NCI-H1092 (cell line): ENCODE measurements at regions not wholly inside any gene's neighbourhood (a gene's known extent, or its start where the extent isn't known, plus 50 kb on each side); places are given as distances from the start of the nearest gene placed in this dataset.
"Not testable (repeated sequence)": the region's sequence is repeated elsewhere in the genome, so short reads cannot be mapped to it uniquely, and the experiment has no call there.

Experiments used
- DNase-seq: peaks from one replicate; lab custom pipeline; 2025; lab: John Stamatoyannopoulos, UW

DNA sequence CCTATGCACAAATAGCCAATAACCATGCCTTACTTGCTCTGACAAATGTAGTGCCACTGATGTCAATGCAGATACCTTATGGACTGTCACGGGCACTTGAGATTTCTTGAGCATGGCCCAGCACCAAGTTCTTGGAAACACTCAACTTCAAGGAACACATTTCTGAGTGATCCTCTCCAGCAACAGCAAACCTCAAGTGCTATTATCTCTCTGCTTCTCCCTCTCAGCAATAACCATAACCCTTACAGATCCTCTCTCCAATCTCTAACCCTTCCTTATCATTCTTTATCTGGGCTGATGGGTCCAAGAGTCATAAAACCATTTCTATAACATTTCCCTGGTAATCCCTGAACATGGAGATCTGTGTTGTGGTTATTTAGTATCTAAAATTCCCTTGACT, 266.9 kb upstream of the STXBP5 start:
- DNase-seq = no peak

DNA sequence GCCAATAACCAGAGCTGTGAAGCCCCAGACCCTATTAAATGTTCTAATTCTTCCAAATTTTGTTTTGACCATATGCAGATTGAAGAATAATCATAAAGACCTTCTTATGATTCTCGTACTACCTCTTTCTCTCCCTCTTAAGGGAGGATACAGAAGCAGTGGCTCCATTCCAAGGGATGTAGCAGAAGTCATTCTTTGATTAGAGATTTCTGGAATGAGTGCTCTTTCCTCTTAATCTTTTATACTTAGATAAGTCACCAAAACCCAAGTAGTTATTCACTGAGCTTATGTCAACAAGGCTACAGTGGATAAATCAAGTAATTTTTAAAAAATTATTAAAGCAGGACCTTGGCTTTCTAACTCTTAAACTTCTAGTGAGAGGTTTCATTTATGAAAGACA, 266.0 kb upstream of the STXBP5 start:
- no peak for DNase-seq

- DNase-seq = not testable (repeated sequence)
Observed at GRCh38 chr6:146939456-146939855, 264.8 kb upstream of the STXBP5 start.

DNA sequence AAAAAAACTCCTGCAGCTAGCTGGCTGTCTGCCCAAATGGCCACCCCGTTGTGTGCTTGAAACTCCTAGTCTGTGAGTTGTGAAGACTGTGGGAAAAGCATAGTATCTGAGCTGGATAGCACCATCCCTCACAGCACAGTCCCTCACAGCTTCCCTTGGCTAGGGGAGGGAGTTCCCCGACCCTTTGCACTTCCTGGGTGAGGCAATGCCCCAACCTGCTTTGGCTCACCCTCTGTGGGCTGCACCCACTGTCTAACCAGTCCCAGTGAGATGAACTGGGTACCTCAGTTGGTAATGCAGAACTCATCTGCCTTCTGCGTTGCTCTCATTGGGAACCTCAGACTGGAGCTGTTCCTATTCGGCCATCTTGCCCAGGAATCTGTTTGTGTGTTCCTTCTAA, 260.6 kb upstream of the STXBP5 start:
- no peak for DNase-seq

DNA sequence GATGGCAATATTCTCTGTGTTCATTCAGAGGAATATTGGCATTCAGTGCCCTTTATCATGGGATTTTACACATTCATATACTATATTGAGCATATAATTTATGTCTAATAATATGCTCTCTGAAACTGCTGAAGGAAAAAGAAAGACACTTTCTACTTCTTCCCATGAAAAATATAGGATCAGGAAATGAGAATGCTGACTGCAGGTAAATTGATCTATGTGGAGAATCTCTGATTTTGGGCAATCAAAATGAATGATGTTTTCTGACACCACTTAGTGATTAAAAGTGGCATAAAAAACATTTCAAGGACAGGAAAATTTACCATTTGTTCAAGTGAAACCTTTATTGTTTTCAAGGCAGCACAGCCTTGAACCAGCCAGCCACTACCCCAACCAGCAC, 260.1 kb upstream of the STXBP5 start:
- no peak for DNase-seq

DNA sequence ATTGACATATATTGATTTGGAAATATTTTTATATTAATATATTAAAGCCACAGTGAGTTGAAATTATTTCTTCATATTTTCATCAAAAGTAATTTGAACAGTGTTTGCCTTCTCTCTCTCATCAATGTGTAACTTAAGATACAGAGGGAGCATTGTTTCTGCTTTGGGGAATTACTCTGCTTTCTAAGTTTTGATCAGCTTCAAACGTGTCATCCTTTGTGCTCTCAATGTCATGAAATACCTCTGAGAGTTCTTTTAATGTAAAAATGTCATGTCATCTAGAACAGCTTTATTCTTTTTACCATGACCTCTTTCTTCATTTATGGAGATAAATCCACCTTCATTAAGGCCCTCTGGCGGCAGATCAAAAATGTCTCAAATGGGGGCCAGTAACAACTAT, 259.4 kb upstream of the STXBP5 start:
- DNase-seq = no peak

- DNase-seq = no peak
Observed at GRCh38 chr6:146946559-146946958, 257.7 kb upstream of the STXBP5 start.

DNA sequence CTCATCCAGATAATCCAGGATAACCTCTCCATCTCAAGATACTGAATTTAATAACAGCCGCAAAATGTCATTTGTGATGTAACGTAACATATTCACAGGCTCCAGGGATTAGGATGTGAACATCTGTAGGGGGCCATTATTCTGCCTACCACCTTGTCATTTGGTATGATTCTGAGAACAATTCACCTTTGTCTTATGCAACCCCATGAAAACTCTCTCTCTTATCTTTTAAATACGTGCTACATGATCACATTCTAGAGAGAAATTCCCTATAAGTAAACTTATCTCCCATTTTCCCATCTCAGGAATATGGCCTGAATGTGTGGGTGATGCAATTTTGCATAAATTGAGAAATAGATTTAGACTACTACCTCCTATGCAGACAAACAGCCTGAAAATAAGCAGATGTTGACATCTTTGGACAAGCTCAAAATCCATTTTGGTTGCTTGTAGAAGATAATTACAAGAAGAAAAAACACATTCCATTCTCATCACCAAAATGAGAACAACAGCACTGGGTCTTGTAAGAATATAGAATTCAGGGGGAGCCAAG, 255.4 kb upstream of the STXBP5 start:
- no peak for DNase-seq

- no peak for DNase-seq
Observed at GRCh38 chr6:146949425-146949824, 254.8 kb upstream of the STXBP5 start.

DNA sequence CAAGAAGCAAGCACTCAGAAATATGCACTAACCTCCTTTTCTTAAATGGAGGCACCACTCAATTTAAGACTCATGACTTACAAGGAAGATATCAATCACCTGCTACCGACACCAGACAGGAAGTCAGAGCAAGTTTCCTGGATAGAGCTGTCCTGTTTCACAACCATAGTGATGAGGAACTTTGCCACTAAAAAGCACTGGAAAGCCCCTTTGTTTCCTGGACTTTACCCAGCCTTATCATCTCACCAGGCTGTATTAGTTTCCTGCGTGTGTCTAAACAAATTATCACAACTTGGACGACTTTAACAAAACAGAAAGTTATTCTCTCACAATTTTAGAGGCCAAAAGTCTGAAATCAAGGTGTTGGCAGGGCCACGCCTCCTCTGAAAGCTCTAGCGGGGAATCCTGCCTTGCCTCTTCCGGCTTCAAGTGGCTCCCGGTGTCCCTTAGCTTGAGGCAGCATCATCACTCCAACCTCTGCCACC, 253.8 kb upstream of the STXBP5 start:
- DNase-seq = no peak

DNA sequence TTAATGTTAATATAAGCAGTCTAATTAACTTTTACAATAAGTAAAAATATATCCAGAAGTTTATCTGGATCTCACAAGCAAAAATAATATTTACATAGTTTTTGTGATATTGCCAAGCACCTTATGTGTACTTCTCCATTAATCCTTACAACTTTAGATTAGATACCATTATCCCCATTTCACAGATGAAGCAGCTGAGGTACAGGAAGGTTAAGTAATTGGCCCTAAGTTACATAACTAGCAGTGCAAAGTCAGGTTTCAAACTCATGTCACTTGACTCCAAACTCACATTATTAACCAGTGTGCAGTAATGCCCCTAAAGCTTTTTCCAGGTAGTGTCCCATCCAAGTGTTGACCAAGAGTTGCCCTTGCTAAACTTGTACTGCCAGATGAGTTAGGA, 248.6 kb upstream of the STXBP5 start:
- DNase-seq = no peak

- DNase-seq = no peak
Observed at GRCh38 chr6:146957181-146958093, 246.8 kb upstream of the STXBP5 start.

GRCh38 chr6:146961831-146962230, 242.4 kb upstream of the STXBP5 start:
- DNase-seq = no peak

DNA sequence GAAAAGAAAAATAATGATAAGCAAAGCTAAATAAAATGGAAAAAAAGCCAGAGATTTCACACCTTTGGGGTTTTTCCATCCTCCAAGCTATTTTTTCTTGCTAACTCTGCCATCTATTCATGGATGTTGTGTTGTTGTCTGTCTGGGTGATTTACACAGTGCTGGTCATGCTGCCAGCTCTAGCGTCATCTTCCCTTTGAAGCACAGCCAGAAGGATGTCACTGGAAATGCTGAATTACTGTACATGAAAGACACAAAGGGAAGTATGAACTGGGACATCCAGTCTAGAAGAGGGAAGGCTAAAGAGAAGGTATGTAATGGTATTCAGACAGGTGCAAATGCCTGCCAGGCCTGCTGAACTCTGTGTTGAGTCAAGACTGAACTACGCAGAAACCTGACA, 241.9 kb upstream of the STXBP5 start:
- DNase-seq = no peak

GRCh38 chr6:146965110-146965689, 239.0 kb upstream of the STXBP5 start:
- DNase-seq = no peak

DNA sequence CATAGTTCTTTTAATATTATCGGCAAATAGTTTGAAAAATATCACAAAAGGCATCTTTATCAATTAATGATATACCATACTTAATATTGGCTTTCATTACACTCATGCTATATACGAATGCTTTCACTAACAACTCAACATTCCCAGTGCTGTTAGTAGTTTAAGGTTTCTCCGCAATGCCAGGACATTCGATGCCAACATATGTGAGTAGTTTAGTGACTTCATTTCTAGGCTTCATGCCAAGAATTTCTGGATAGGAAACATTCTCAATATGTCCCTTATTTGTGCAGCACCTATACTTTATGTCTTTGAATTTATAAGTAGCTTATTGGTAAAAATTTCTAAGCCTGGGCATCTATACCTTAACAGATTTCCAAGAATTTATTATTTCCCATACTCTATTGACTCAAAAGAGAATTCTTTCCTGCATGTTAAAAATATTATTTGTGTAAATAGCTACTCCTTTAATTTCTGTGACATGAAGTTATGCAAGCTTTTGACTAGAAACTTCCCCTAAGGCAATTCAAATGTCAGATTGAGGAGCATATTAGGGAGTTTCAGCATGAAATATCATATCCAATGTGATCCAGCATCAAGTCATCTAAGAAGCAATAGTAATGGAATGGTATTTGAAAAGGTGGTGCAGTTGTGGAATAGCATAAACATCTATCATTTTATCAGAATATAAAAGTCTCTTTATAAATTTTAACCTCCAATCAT, 236.0 kb upstream of the STXBP5 start:
- DNase-seq = no peak

GRCh38 chr6:146972546-146972945, 231.7 kb upstream of the STXBP5 start:
- no peak for DNase-seq

GRCh38 chr6:146974351-146974750, 229.9 kb upstream of the STXBP5 start:
- DNase-seq = no peak

- DNase-seq = no peak
Observed at GRCh38 chr6:146975093-146975492, 229.1 kb upstream of the STXBP5 start.

DNA sequence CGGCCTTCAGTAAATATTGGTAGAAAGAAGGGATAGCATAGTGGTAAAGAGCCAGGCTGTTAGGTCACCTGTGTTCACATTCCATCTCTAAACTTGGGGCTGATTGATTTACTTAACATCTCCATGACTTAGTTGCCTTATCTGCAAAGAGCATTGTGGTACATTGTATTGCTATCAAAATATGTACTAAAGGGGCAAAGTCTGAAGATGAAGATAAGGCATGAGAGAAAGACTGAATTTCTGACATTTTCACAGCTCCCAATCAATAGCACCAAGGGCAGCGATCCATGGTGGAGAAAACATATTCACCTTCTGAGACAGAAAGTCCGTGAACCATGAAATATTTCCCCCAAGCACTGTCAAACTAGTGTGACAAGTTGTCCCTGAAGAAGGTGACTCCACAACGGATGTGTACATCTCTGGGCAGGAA, 223.3 kb upstream of the STXBP5 start:
- DNase-seq = no peak

GRCh38 chr6:146981981-146982380, 222.2 kb upstream of the STXBP5 start:
- no peak for DNase-seq

- DNase-seq = no peak
Observed at GRCh38 chr6:146984251-146984924, 219.8 kb upstream of the STXBP5 start.
